H1 (cell line): ENCODE measurements at regions not wholly inside any gene's neighbourhood (a gene's known extent, or its start where the extent isn't known, plus 50 kb on each side); places are given as distances from the start of the nearest gene placed in this dataset.

ENCODE experiments used
- CTCF ChIA-PET: fragments of 300-600 bp; sonication (Branson Sonifier 250); formaldehyde crosslinking; loops from one replicate; lab custom pipeline; 2021; ENCODE audit not compliant: partially characterized antibody; lab: Charles Lee
- POLR2A ChIA-PET: fragments of 300-600 bp; sonication (Branson Sonifier 250); formaldehyde crosslinking; loops from one replicate; lab custom pipeline; 2021; ENCODE audit warnings: inconsistent platforms; ENCODE audit not compliant: partially characterized antibody; lab: Charles Lee
- DNase-seq, 2 experiments: peaks; one replicate each; pipeline versions ENCODE4 v3.0.0 to v3.0.0-alpha.2; 2010 to 2022; ENCODE audit warnings: low spot score in 2 of 2, low read depth in 1 of 2, mixed read lengths in 1 of 2
- FAIRE-seq: peaks from 2 replicates; lab custom pipeline; 2011; peaks lifted over from hg19 to GRCh38; lab: Jason Lieb, UNC
- H2AFZ ChIP-seq: 2 replicates; pipeline ENCODE4 v1.8.1; 2012; ENCODE audit warnings: low read length, inconsistent platforms
- H2AK5ac ChIP-seq: 2 replicates; pipeline ENCODE4 v1.6.1; 2013; ENCODE audit warnings: low read depth, low read length
- H2BK120ac ChIP-seq: replicated peaks from 2 replicates; pipeline ENCODE3; 2013; ENCODE audit warnings: low read depth, low read length, inconsistent platforms
- H2BK12ac ChIP-seq: 2 replicates; pipeline ENCODE4 v1.6.1; 2013; ENCODE audit warnings: low read depth, low read length
- H2BK15ac ChIP-seq: 2 replicates; pipeline ENCODE4 v1.6.1; 2013; ENCODE audit warnings: low read length
- H2BK20ac ChIP-seq: 2 replicates; pipeline ENCODE4 v1.6.1; 2013; ENCODE audit warnings: low read length
- H2BK5ac ChIP-seq: 2 replicates; pipeline ENCODE4 v1.6.1; 2013; ENCODE audit warnings: low read depth, low read length
- H3K14ac ChIP-seq: 2 replicates; pipeline ENCODE4 v1.6.1; 2013; ENCODE audit warnings: inconsistent platforms; ENCODE audit not compliant: insufficient read length
- H3K18ac ChIP-seq: 2 replicates; pipeline ENCODE4 v1.6.1; 2013; ENCODE audit warnings: low read length; ENCODE audit errors: extremely low read depth
- H3K23ac ChIP-seq: 2 replicates; pipeline ENCODE4 v1.6.1; 2013; ENCODE audit warnings: inconsistent platforms; ENCODE audit not compliant: insufficient read length
- H3K23me2 ChIP-seq: 2 replicates; pipeline ENCODE4 v1.6.1; 2013; ENCODE audit warnings: low read depth, low read length
- H3K27ac ChIP-seq: 2 replicates; pipeline ENCODE4 v1.6.1; 2011; ENCODE audit warnings: low read depth, low read length, inconsistent platforms
- H3K27me3 ChIP-seq, 4 experiments: replicated peaks in 1 of 4; 1 replicate in 1 of 4; 2 replicates in 3 of 4; pipeline versions ENCODE4 v1.6.1 to v1.8.1; 2011 to 2013; ENCODE audit warnings: low read length in 3 of 4, mild to moderate bottlenecking in 3 of 4, inconsistent platforms in 2 of 4, mixed read lengths in 2 of 4, moderate library complexity in 1 of 4; ENCODE audit not compliant: control insufficient read depth in 3 of 4, insufficient read depth in 3 of 4; ENCODE audit errors: extremely low read depth in 1 of 4
- H3K36me3 ChIP-seq, 4 experiments: 2 replicates each; pipeline versions ENCODE4 v1.6.1 to v1.8.1; 2011 to 2013; ENCODE audit warnings: mild to moderate bottlenecking in 4 of 4, low read length in 3 of 4, moderate library complexity in 2 of 4, control low read depth in 1 of 4, inconsistent platforms in 1 of 4; ENCODE audit not compliant: insufficient read depth in 4 of 4, control insufficient read depth in 2 of 4
- H3K4ac ChIP-seq: replicated peaks from 2 replicates; pipeline ENCODE3; 2013; ENCODE audit warnings: low read length, low read depth, mixed read lengths, inconsistent platforms; ENCODE audit not compliant: insufficient read length
- H3K4me1 ChIP-seq, 4 experiments: replicated peaks in 1 of 4; 1 replicate in 1 of 4; 2 replicates in 3 of 4; pipeline versions ENCODE4 v1.6.1 to v1.8.1; 2011 to 2013; ENCODE audit warnings: low read length in 3 of 4, inconsistent platforms in 2 of 4, mixed read lengths in 1 of 4; ENCODE audit not compliant: insufficient read depth in 4 of 4, control insufficient read depth in 3 of 4
- H3K4me2 ChIP-seq, 2 experiments: 2 replicates each; pipeline versions ENCODE4 v1.6.1 to v1.8.1; 2011 to 2013; ENCODE audit warnings: low read depth in 2 of 2, low read length in 2 of 2, control low read depth in 1 of 2, inconsistent platforms in 1 of 2, mild to moderate bottlenecking in 1 of 2; ENCODE audit not compliant: insufficient read depth in 1 of 2
- H3K4me3 ChIP-seq, 4 experiments: fragments of 200-600, 300-600 bp in 1 of 4; sonication (generic), shearing (Covaris generic), sonication (Bioruptor Twin) in 1 of 4; 2 replicates each; pipeline versions ENCODE4 v1.5.1 to v1.8.1; 2011 to 2016; ENCODE audit warnings: low read length in 4 of 4, low read depth in 3 of 4, control low read depth in 2 of 4, inconsistent platforms in 2 of 4, mild to moderate bottlenecking in 2 of 4, mixed read lengths in 1 of 4, moderate library complexity in 1 of 4; ENCODE audit not compliant: insufficient read depth in 2 of 4; ENCODE audit errors: extremely low read depth in 1 of 4
- H3K56ac ChIP-seq: replicated peaks from 2 replicates; pipeline ENCODE3; 2013; ENCODE audit warnings: low read depth, mild to moderate bottlenecking, mixed read lengths, low read length, inconsistent platforms; ENCODE audit not compliant: insufficient read length
- H3K79me1 ChIP-seq: 2 replicates; pipeline ENCODE4 v1.6.1; 2013; ENCODE audit warnings: low read depth, low read length, control low read depth
- H3K79me2 ChIP-seq, 2 experiments: 2 replicates each; pipeline versions ENCODE4 v1.6.1 to v1.8.1; 2012 to 2013; ENCODE audit warnings: low read length in 2 of 2, mild to moderate bottlenecking in 2 of 2, inconsistent platforms in 1 of 2; ENCODE audit not compliant: insufficient read depth in 2 of 2, control insufficient read depth in 1 of 2
- H3K9ac ChIP-seq, 4 experiments: replicated peaks in 1 of 4; 1 replicate in 1 of 4; 2 replicates in 3 of 4; pipeline versions ENCODE4 v1.6.1 to v1.8.1; 2011 to 2013; ENCODE audit warnings: low read depth in 3 of 4, low read length in 3 of 4, control low read depth in 2 of 4, mild to moderate bottlenecking in 2 of 4, moderate library complexity in 2 of 4, inconsistent platforms in 1 of 4; ENCODE audit errors: extremely low read depth in 1 of 4
- H3K9me3 ChIP-seq, 2 experiments: 2 replicates each; pipeline versions ENCODE4 v1.6.1 to v1.8.1; 2012 to 2013; ENCODE audit warnings: mild to moderate bottlenecking in 2 of 2, moderate library complexity in 2 of 2, control low read depth in 1 of 2, inconsistent platforms in 1 of 2, low read depth in 1 of 2, low read length in 1 of 2, mixed read lengths in 1 of 2; ENCODE audit not compliant: insufficient read depth in 2 of 2
- H4K20me1 ChIP-seq, 2 experiments: replicated peaks in 1 of 2; 2 replicates each; pipeline versions ENCODE3 to v1.8.1; 2011 to 2013; ENCODE audit warnings: inconsistent platforms in 2 of 2, low read length in 2 of 2, mild to moderate bottlenecking in 1 of 2; ENCODE audit not compliant: insufficient read depth in 2 of 2, control insufficient read depth in 1 of 2
- H4K5ac ChIP-seq: 2 replicates; pipeline ENCODE4 v1.6.1; 2013; ENCODE audit warnings: low read length, low read depth, mixed read lengths, inconsistent platforms; ENCODE audit not compliant: insufficient read length
- H4K8ac ChIP-seq: 2 replicates; pipeline ENCODE4 v1.8.0; 2013; ENCODE audit warnings: mild to moderate bottlenecking, moderate library complexity, low read length, inconsistent platforms; ENCODE audit not compliant: insufficient read depth; ENCODE audit errors: extremely low read depth
- H4K91ac ChIP-seq: replicated peaks from 2 replicates; pipeline ENCODE3; 2013; ENCODE audit warnings: low read length, mixed read lengths, inconsistent platforms; ENCODE audit not compliant: insufficient read length
- BRCA1 ChIP-seq: IDR thresholded peaks from 2 replicates; pipeline ENCODE4 v1.6.1; 2012; ENCODE audit warnings: low read depth, low read length, improper control_type of control experiment
- CBX8 ChIP-seq: fragments of 300-800, 300-1000 bp; sonication (generic); IDR thresholded peaks from 2 replicates; pipeline ENCODE4 v1.7.1; 2016; ENCODE audit warnings: low read depth, low read length, borderline replicate concordance
- RFX5 ChIP-seq: IDR thresholded peaks from 2 replicates; pipeline ENCODE4 v1.6.1; 2011; ENCODE audit warnings: low read depth, low read length, improper control_type of control experiment, borderline replicate concordance
- SIN3A ChIP-seq, 2 experiments: IDR thresholded peaks in 1 of 2; conservative IDR thresholded peaks in 1 of 2; 2 replicates each; pipeline ENCODE4 v1.6.1; 2011 to 2012; ENCODE audit warnings: low read length in 2 of 2, improper control_type of control experiment in 1 of 2, low read depth in 1 of 2, mild to moderate bottlenecking in 1 of 2
- SUZ12 ChIP-seq: fragments of 200-600 bp; sonication (generic); IDR thresholded peaks from 2 replicates; pipeline ENCODE4 v1.6.1; 2012; ENCODE audit warnings: mild to moderate bottlenecking, inconsistent platforms, low read length, moderate library complexity, mixed read lengths
- WGBS, 2 experiments: shearing (Covaris generic) in 1 of 2; methylation state at CpG; one replicate each; pipeline versions ENCODE4 v1.1.6 to v1.1.7; 2013 to 2015; ENCODE audit warnings: low lambda C conversion rate in 2 of 2, mixed read lengths in 2 of 2, inconsistent platforms in 1 of 2, low coverage in 1 of 2, missing lambda C conversion rate in 1 of 2; ENCODE audit not compliant: insufficient replicate concordance in 2 of 2, insufficient coverage in 1 of 2, insufficient read length in 1 of 2; ENCODE audit errors: extremely low coverage in 1 of 2, missing lambda C conversion rate in 1 of 2; 5-methylcytosine and 5-hydroxymethylcytosine counted together

GRCh38 chr4:189129044-189129694 is 811.5 kb upstream of the FRG1 start:
- 84% methylated on average over 10 of the region's 10 CpGs; no CpG with 5 or more reads in 1 of the 2 experiments for WGBS, 2 experiments
- Histone ChIP-seq H2BK20ac (no peak overlapping the region), H3K56ac (no peak overlapping the region), H3K4me2 (no peak overlapping the region), H3K27ac (no peak overlapping the region), H4K5ac (no peak overlapping the region), H4K91ac (no peak overlapping the region), H2BK12ac (no peak overlapping the region), H3K4me3 (no peak overlapping the region), H2AK5ac (no peak overlapping the region), H3K14ac (no peak overlapping the region), H4K20me1 (no peaks in the 10 kb centered on the region), H3K18ac (no peak overlapping the region), H3K4ac (no peak overlapping the region), H3K9ac (no peak overlapping the region)
- CTCF ChIA-PET: interaction anchor here (1.3 to 3.8 kb wide), 3 partner anchors 11 to 39 kb away, joined by 4 to 15 read pairs (median 6); no protein-coding TSS in a partner anchor
- no peak for TF ChIP-seq SUZ12
- no peak for TF ChIP-seq CBX8
- no peak for TF ChIP-seq BRCA1
- TF ChIP-seq RFX5: no peak
- no peak for TF ChIP-seq SIN3A (conservative IDR thresholded peaks at IDR 0.05 in 1 of 2, IDR thresholded peaks at IDR 0.05 in 1 of 2; ENCODE audit: low read depth in 1 of 2, low read length in 2 of 2)
- TF ChIP-seq, all 59 proteins: peak for 0
- no peaks in the 10 kb centered on the region for H3K9me3 ChIP-seq
- H3K23me2 ChIP-seq: no peaks in the 10 kb centered on the region
- no peak overlapping the region for H3K23ac ChIP-seq
- POLR2A ChIA-PET: no interaction called here
- H2AFZ ChIP-seq: no peak overlapping the region
- no peaks in the 10 kb centered on the region for H3K27me3 ChIP-seq
- no peaks in the 10 kb centered on the region for H3K4me1 ChIP-seq
- DNase-seq (no peak), FAIRE-seq (no peak)
- no peak overlapping the region for H4K8ac ChIP-seq
- H3K79me2 ChIP-seq: no peaks in the 10 kb centered on the region
- no peaks in the 10 kb centered on the region for H3K79me1 ChIP-seq
- H2BK15ac ChIP-seq: no peak overlapping the region
- no peak overlapping the region for H2BK120ac ChIP-seq
- no peak overlapping the region for H2BK5ac ChIP-seq
- H3K36me3 ChIP-seq: no peaks in the 10 kb centered on the region
